HG03457 (cell line): ENCODE measurements at regions not wholly inside any gene's neighbourhood (a gene's known extent, or its start where the extent isn't known, plus 50 kb on each side); places are given as distances from the start of the nearest gene placed in this dataset.
"Not testable (repeated sequence)": the region's sequence is repeated elsewhere in the genome, so short reads cannot be mapped to it uniquely, and the experiment has no call there.

ENCODE experiments used
- ATAC-seq: cut with Tn5 transposase; IDR thresholded peaks from one replicate; pipeline ENCODE4 v1.9.1; 2021; ENCODE audit warnings: moderate number of reproducible peaks; ENCODE audit not compliant: unreplicated experiment

- ATAC-seq, result no peak
These were observed 261.5 kb upstream of the AGTR2 start for GRCh38 chrX:115909017-115909416.

- ATAC-seq, result no peak
These were observed 258.6 kb upstream of the AGTR2 start for GRCh38 chrX:115911967-115912366.

- peak; percentile 97 for ATAC-seq
These were observed 258.1 kb upstream of the AGTR2 start for GRCh38 chrX:115912372-115912897.

GRCh38 chrX:115913575-115913974 lies 257.0 kb upstream of the AGTR2 start:
- ATAC-seq, result peak; percentile 39

GRCh38 chrX:115915625-115916024 lies 254.9 kb upstream of the AGTR2 start:
- not testable (repeated sequence) for ATAC-seq

GRCh38 chrX:115929480-115929879 lies 241.1 kb upstream of the AGTR2 start:
- ATAC-seq, result no peak

GRCh38 chrX:115936008-115936407 lies 234.5 kb upstream of the AGTR2 start:
- no peak for ATAC-seq

GRCh38 chrX:115939070-115939469 lies 231.5 kb upstream of the AGTR2 start:
- peak; percentile 58 for ATAC-seq

GRCh38 chrX:115939636-115940160 lies 230.8 kb upstream of the AGTR2 start:
- no peak for ATAC-seq

- ATAC-seq, result peak; percentile 31
These were observed 230.2 kb upstream of the AGTR2 start for GRCh38 chrX:115940348-115940747.

- ATAC-seq, result peak; percentile 68
These were observed 229.6 kb upstream of the AGTR2 start for GRCh38 chrX:115940888-115941332.

- no peak for ATAC-seq
These were observed 229.2 kb upstream of the AGTR2 start for GRCh38 chrX:115941388-115941787.

- no peak for ATAC-seq
These were observed 224.5 kb upstream of the AGTR2 start for GRCh38 chrX:115946059-115946458.

- no peak for ATAC-seq
These were observed 222.3 kb upstream of the AGTR2 start for GRCh38 chrX:115948018-115948923.

GRCh38 chrX:115949900-115950822 lies 220.4 kb upstream of the AGTR2 start:
- ATAC-seq, result no peak

- ATAC-seq, result no peak
These were observed 218.0 kb upstream of the AGTR2 start for GRCh38 chrX:115952417-115953092.

- no peak for ATAC-seq
These were observed 212.6 kb upstream of the AGTR2 start for GRCh38 chrX:115957862-115958490.

GRCh38 chrX:115958687-115959359 lies 211.7 kb upstream of the AGTR2 start:
- no peak for ATAC-seq

- no peak for ATAC-seq
These were observed 210.0 kb upstream of the AGTR2 start for GRCh38 chrX:115960440-115961084.
